Renal pelvis (tissue), 1 donor: ENCODE measurements at regions not wholly inside any gene's neighbourhood (a gene's known extent, or its start where the extent isn't known, plus 50 kb on each side); places are given as distances from the start of the nearest gene placed in this dataset.
A peak's percentile ranks its signal among the peaks of the same experiment; 100 is the strongest.

Experiments used
- DNase-seq: peaks from one replicate; pipeline ENCODE4 v3.0.0-alpha.2; 2013

DNA sequence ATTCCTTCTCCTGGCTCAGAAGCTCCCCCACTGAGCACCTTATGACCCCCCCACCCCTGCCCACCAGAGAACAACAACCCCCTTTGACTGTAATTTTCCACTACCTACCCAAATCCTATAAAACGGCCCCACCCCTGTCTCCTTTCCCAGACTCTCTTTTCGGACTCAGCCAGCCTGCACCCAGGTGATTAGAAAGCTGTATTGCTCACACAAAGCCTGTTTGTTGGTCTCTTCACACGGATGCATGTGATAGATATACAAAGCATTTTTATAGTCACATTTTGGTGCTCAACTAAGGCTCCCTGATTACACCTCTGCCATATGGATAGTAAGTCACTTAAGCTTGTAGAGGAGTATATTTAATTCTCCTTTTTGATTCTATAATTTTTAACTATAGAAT is 985.8 kb downstream of the REEP3 start:
- no peak for DNase-seq

DNA sequence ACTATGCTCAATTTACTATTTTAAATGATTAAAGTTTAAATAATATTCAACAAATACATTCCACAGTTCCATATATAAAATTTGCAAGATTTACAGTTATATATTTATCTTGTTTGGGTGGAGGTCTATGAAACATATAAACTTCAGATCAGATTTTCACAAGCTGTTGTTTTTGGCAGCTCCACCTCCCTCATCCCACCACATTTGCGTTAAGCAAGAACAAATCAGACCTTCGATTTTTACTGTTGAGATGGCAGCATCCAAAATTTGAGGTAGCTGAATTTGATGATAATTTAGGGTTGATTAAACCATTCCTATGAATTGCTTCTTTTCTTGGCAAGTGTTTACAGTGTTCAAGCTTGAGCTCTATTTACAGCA is 986.4 kb downstream of the REEP3 start:
- DNase-seq: no peak

DNA sequence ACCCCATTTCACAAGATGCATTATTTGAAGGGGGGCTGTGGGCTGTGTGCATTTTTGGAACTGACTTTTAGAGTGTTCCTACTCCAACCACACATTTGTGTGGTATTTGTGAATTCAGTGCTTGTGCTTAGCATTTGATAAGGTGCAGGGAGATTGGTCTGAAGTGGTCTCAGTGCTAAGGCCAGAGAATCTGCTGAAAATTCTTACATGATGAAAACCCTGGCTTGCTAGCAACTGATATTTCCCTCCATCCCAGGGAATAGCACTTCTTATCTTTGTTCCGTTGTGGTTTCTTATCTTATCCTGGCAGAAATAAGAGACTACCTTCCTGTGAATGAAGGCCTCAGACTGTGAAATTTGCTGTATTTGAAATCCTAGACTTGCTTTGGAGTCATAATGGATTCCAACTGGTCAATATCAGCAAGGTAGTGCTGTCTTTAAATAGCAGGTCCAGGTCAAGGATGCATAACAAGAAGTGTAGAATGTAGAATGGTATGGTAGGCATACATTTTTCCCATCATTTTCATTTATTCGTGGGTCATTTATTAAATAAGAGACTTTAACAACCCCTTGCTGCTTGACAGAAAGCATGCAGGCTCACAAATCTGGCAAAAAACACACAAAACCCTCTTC is 986.9 kb downstream of the REEP3 start:
- no peak for DNase-seq

DNA sequence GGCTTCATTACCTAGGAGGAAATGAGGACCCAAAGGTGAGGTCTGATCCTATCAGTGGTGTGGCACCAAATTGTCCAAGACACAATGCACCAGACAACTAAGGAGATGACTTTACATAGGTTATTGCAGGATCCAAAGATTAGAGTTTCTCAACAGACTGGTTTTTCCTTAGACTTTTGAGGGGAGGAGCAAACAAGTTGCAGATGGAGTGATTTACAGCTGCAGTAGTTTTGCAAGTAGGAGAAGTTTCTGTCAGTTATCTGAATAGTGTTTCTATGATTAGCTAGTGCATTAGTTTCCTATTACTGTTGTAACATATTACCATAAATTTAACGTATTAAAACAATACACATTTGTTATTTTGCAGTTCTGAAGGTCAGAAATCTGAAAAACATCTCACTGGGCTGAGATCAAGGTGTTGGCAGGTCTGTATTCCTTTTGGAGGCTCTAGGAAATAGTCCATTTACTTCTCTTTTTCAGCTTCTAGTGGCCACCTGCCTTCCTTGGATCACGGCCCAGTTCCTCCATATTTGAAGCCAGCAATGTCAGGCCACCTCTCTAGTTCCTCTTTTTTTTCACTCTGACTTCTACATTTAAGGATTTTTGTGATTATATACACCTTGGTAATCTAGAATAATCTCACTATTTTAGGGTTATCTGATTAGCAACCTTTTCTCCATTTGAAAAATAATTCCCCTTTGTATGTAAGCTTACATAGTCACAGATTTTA is 994.9 kb downstream of the REEP3 start:
- no peak for DNase-seq

DNA sequence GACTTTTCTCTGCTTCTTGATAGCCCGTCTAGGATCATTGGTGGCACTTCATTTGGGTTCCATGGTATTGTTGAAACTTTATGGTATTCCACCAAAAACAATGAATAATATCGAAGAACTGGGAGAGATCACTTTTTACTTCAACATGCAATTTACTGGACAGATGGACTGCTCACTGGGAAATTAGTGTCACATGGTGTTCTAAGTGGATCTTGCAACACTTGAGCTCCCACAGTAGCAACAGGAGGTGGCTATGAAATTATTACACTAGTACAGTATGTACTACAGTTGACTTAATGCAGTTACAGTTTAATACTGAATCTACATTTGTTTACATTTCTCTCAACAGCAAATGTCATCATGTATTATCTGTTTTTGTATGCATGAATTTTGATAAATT is 997.3 kb downstream of the REEP3 start:
- no peak for DNase-seq

DNA sequence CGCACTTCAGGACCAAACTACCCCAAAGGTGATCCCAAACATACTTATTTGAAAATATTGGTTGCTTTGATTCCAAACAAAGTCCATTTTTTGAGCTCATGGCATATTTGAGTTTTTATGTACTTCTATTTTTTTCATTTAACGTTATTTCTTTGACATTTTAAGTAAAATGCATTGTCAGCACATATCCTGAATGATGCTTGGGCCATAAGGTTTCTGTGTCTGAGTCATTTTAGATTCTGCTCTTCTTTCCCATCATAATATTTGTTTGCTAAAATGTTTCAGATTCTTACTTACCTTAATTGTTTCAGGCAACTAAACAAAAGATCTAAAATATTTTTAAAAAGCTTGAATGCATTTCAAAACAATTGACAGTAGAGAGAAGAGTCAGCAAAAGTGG is 998.2 kb downstream of the REEP3 start:
- DNase-seq: no peak

DNA sequence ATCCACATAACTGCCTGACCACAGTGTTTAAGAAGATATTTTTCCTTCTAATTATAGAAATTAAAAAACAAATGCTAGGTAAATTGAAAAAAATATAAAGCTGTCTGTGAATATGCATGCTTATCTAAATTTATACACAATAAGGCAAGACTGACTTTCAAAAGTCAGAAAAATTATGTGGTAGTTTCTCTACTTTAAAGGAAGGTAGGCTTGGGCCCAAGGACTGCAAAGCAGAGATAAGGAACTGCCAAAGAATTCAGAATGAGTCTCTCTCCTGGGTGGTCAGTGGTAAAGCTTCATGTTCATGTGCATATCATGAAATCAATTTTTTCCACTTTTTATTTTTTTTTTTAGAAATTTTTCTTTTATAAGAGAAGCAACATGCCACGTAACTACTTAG is 998.6 kb downstream of the REEP3 start:
- no peak for DNase-seq

DNA sequence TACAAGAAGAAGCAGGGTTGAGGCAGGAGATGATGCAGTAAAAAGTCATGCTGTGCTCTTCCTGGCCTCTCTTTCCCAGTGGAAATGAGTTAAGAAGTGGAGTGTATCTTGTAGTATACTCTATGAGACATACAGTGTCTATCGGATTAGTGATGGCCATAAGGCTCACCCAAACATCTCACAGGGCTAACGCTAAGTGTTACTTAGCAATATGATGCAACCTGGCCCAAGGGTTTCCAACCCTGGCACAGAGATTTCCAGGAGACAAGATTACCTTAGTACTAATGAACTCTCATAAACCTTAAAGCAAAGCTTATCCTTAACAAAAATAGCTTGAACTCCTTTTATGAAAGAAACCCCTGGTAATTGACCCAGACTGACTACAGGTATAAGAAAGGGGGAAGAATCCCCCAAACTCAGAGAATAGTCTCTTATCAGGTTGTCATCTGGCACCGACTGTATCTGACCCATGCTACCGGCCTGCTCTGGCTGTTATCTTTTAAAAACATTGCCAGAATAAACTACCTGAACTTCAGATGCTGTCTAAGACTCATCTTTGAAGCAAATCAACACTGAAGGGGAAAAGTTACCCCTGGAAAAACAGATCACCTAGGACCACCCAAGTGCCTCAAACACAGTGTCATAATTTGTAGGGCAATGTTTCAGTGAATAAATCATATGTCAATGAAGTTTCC is 1002.0 kb downstream of the REEP3 start:
- DNase-seq: no peak

DNA sequence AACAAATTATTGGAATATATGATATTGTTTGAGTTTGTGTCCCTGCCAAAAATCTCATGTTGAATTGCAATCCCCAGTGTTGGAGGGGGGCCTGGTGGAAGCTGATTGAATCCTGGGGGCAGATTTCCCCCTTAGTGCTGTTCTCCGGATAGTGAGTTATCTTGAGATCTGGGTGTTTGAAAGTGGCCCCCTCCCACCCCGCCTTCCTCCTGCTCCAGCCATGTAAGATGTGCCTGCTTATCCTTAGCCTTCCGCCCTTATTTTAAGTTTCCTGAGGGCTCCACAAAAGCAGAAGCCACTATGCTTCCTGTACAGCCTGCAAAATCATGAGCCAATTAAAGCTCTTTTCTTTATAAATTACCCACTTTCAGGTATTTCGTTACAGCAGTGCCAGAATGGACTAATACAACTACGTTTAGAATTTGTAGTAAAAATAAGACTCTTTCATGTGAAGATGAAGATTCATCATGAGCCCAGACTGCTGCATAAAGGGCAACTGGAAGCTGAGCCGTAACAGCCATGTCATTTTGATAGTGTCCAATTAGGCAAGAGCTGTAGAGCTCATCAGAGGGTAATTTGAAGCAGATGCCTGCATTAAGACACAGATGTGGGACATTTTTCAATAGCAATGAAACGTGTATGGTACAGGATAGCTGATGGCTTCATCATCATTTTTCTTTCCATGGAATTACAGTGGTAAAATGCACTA is 1007.2 kb downstream of the REEP3 start:
- no peak for DNase-seq

DNA sequence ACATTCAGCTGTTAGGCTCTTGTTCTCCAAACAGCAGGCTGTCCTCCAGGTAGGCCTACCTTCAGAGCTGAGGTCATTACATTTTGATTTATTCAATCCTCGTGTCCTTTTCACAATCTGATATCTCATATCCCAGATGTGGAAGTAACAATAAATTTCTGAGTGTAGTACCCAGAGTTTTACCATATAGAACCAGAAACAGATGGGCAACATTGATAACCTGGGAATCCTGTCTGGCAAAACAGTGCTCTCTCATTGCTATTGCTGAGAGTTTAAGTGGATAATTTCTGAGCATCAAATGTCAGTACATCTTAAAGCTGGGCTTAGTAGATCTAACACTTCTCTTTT is 1007.8 kb downstream of the REEP3 start:
- no peak for DNase-seq

DNA sequence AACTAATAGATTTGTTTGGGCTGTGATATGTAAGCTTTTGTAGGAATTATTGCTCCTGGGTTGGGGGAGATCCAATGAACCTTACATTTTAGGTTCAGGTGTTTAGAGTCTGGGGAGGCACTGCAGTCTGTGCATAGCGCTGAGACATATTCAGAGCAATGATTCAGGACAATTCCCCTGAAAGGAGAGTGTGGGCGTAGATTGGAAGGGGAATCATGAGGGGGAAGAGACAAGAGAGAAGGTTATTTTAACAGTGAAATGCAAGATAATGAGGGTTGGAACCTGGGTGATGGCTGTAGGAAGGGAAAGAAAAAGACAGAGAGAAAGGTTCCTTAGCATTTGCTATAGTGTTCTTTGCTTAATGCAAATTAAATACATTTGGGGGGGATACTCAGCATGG is 1013.4 kb downstream of the REEP3 start:
- no peak for DNase-seq

DNA sequence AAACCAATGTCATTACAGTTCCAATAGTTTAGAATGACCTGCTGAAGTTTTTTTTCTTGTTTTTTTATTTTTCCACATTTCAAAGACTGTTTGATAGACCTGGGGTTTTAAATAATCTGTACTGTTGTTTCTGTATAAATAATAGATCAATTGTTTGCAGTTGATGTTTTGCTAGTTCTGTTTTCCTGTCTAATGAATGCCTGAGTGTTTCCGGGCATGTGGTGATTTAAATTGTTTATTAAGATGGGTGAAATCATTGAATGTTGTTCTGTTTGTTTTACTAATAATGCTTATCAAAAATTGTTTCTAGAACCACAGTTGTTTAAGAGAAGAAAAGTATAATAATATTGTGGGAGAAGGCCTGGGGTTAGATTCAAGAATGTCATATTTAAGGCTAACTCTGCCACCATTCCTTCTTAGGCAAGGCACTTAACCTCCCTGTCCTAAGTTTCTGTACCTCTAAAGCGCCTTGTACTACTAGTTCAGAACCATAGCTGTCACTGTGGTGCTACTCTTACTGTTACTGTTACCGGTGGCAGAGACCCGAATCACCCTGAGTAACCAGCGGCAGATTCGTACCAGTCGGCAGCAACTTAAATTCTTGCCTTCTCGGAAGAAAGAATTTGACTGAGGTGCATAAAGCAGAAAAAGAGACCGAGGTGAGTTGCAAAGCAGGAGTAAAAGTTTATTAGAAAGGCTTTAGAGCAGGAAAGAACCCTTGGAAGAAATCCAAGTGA is 1014.1 kb downstream of the REEP3 start:
- DNase-seq: no peak

DNA sequence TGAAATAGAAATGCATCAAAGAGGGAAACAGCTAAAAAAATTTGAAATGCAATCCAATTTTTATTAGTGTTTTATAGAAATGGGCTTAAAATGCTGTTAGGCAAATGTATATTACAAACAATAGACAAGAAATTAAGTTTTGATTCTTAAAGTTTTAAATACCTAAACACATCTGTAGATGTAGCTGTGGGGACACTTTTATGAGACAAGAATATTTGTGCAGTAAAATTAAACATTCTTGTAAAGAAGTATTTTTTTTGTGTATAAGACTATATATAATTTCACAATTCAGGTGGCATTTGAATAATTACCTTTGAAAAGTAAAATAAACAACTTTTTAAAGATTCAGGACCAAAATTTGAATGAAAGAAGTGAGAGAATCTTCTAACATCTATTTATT is 1015.9 kb downstream of the REEP3 start:
- DNase-seq: no peak

DNA sequence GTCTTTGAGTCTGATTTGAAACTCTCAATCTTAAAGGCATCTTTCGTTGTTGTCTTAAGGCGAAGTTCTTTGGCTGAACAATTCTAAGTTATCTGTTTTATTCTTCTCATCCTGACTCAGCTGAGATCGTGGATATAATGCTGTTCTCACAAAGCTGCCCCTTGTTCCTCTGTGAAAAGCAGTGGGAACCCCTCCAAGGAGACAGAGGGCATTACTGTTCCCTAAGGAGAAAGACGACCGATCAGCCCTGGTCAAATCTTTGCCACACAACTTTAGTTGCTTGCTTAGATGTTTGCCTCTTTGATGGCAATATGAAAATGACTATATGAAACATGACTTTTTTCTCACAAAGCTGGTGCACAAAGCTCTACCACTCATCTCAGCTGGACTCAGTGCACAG is 1016.7 kb downstream of the REEP3 start:
- no peak for DNase-seq

DNA sequence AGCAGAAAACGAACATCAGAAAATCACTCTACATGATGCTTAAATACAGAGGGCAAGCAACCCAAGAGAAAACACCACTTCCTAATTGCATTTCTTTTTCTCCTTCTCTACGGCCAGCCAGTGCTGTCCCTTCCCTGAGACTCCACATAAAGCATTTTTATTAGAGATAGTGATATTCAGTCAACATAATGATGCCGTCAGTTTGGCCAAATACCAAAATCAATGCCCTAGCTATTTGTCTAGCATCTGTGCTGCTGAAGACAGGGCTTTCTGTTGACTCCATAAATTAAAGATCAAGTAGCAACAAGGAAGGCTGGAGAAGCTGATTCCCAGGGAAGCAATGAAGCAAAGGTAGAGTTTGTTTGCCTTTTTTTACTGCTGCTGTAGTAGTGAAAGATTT is 1024.9 kb downstream of the REEP3 start:
- no peak for DNase-seq

DNA sequence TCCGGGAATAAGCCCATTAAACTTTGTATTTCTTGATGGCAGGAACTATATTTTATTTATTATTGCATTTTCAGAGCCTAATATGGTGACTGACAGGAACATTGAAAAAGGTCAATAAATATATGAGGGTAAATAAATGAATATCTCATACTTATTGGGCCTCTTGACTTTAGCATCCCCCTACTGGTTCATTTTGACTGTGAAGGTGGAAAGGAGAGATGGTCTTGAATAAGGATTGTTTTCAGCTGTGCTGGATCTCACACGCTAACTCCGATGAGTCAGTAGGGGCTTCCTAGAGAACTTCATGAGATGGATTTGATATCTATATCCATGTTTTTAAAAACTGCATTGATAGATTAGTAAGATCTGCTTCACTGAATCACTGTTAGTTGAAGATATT is 1026.0 kb downstream of the REEP3 start:
- DNase-seq: no peak

DNA sequence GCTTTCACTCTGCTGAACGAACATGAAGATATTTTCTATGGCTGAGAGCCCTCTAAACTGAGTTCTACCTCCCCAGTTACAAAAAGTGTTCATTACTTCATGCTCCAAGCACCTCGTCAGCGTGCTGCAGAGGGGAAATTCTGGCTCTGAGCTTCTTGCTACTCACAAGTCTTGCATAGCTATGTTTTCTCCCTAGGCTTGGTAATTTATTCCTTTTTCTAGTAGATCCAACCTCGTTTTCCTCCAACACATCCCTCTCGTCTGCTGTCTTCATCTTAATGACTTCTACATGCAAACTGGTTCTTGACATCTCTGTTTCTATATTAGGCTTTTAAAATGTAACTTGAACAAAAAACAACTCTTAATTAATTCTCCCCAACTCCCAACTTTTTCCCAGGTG is 1034.5 kb downstream of the REEP3 start:
- no peak for DNase-seq

DNA sequence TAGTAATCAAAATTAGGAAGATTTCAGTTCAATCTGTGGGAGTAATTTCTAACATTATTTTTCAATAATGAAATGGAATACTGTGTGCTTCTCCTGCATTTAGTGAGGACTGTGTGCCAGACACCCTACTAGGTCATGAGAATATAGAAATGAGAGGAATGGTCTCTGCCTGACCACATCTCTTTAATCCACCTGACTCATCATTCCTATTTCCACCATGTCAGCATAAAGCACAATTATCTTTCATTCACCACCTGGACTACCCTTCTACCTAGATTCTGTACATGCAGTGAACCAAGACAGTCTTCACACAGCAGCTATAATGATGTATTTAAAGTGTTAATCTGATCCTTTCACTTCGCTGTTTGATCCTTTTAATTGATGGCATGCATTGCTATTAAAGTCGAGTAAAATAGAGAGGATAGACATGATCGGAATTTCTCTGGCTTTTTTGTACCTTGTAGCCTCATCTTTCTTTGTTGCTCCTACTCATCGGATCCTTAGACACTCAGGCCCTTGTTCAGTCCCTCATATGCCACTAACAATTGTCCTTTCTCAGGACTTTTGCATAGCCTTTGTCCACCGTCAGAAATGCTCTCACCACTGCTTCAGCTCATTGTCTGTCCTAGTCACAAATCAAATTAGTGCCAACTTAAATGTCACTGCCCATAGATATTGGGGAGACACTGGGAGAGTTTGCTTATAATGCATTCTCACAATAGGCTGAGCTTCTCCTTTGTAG is 1037.1 kb downstream of the REEP3 start:
- no peak for DNase-seq

DNA sequence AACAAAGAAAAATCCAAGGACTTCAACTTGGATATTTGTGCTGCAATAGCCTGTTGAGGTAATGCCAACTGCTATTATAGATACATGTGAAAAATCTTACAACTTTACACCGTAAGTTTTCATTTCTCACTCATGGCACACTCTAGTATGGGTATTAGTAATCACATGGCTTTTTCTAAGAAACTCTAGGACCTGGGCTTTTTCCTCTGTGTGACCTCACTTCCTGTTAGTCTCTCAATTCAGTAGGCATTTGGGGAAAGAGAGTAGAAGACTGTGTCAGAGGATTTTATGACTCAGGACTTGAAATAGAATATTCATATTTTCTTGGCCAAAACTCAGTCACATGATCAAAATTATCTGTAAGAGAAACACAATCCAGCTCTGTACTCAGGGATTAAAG is 1049.9 kb downstream of the REEP3 start:
- DNase-seq: no peak

DNA sequence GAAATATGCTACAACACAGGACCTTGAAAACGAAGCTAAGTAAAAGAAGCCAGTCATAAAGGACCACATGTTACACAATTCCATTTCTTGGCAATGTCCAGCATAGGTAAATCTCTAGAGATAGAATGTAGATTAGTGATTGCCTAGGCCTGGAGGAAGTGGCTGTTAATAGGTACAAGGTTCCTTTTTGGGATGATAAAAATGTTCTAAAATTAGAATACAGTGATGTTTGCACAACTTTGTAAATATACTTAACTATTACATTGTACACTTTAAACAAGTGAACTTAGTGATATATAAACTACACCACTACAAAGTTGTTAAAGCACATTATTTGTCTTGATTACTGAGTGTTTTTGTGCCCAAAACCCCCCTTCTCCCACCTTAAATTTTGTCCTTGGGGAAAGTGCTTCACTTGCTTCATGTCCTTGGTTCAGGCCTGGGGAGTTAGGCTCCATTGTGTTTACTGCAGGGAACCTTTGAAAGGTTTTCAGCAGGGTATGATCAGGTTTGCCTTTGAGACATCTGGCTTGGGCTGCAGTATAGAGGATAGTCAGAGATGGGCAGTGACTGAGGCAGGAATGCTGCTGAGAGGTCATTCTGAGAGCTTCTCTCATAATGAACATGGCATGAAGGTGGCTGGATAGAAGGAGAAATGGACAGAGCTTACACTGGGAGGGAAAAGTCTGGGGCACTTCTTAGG is 1052.6 kb downstream of the REEP3 start:
- DNase-seq: no peak

DNA sequence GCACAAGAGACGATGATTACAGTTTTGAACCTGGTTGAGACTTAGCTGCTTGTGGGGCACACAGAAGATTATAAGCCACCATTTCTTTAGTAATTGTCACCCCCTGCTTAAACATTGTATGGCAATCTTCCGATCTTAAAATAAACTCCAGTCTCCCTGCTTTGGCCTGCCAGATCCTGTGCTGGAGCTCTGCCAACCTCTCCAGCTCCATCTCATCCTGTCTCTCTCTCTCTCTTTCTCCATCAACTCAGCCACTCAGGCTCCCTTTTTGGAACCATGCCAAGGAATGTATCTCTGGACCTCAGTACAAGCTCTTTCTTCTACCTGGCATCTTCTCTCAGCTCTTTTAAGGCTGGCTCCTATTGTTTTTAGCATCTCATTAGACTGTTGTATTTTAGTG is 1053.2 kb downstream of the REEP3 start:
- peak; percentile 1 for DNase-seq
